Inferior parietal cortex (tissue), 1 donor: ENCODE measurements at regions not wholly inside any gene's neighbourhood (a gene's known extent, or its start where the extent isn't known, plus 50 kb on each side); places are given as distances from the start of the nearest gene placed in this dataset.
A peak's percentile ranks its signal among the peaks of the same experiment; 100 is the strongest.

Experiments used
- DNase-seq: peaks from one replicate; pipeline ENCODE4 v3.0.0-alpha.2; 2016; ENCODE audit errors: extremely low spot score

- DNase-seq, result no peak
Observed at GRCh38 chr4:1530356-1530755, 124.1 kb upstream of the NKX1-1 start.

- DNase-seq, result no peak
Observed at GRCh38 chr4:1524761-1525160, 118.5 kb upstream of the NKX1-1 start.

- DNase-seq, result peak; percentile 18
Observed at GRCh38 chr4:1523907-1524636, 117.8 kb upstream of the NKX1-1 start.

- no peak for DNase-seq
Observed at GRCh38 chr4:1523506-1523905, 117.3 kb upstream of the NKX1-1 start.

- no peak for DNase-seq
Observed at GRCh38 chr4:1523033-1523432, 116.8 kb upstream of the NKX1-1 start.

GRCh38 chr4:1522606-1523005 lies 116.4 kb upstream of the NKX1-1 start:
- no peak for DNase-seq

GRCh38 chr4:1521821-1522361 lies 115.6 kb upstream of the NKX1-1 start:
- no peak for DNase-seq

- peak; percentile 7 for DNase-seq
Observed at GRCh38 chr4:1520795-1521576, 114.7 kb upstream of the NKX1-1 start.

- DNase-seq, result no peak
Observed at GRCh38 chr4:1519787-1520661, 113.8 kb upstream of the NKX1-1 start.

GRCh38 chr4:1518997-1519700 lies 112.9 kb upstream of the NKX1-1 start:
- DNase-seq, result no peak

- DNase-seq, result no peak
Observed at GRCh38 chr4:1517592-1518411, 111.6 kb upstream of the NKX1-1 start.

GRCh38 chr4:1516881-1517480 lies 110.7 kb upstream of the NKX1-1 start:
- DNase-seq, result no peak

GRCh38 chr4:1516261-1516660 lies 110.0 kb upstream of the NKX1-1 start:
- no peak for DNase-seq

GRCh38 chr4:1515763-1516162 lies 109.5 kb upstream of the NKX1-1 start:
- DNase-seq, result no peak

- DNase-seq, result no peak
Observed at GRCh38 chr4:1515156-1515555, 108.9 kb upstream of the NKX1-1 start.

GRCh38 chr4:1514612-1515011 lies 108.4 kb upstream of the NKX1-1 start:
- DNase-seq, result no peak

GRCh38 chr4:1513936-1514483 lies 107.8 kb upstream of the NKX1-1 start:
- no peak for DNase-seq

- DNase-seq, result no peak
Observed at GRCh38 chr4:1512738-1513660, 106.8 kb upstream of the NKX1-1 start.
